ENCODE measurements at regions not wholly inside any gene's neighbourhood (a gene's known extent, or its start where the extent isn't known, plus 50 kb on each side); places are given as distances from the start of the nearest gene placed in this dataset.
A peak's percentile ranks its signal among the peaks of the same experiment; 100 is the strongest.

DNA sequence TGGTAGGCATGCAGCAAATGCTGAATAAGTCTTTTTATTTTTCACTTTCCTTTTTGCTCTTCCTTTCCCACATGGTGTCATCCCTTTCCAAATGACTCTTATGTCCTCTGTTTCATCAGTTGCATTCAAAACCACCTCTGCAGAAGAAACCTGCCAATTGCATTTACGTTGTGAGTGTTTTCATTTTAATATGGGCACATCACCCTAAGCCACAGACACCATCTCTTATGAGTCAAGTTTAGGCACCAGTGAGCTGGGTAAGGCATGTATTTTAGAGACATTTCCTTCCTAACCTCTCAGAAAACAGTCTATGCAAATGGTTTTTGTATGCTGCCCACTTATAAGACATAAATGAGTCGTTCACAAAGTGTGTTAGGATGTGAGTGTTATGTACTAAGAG lies 223.3 kb upstream of the ADAMTS9 start:
- TF ChIP-seq, protein P1, sequence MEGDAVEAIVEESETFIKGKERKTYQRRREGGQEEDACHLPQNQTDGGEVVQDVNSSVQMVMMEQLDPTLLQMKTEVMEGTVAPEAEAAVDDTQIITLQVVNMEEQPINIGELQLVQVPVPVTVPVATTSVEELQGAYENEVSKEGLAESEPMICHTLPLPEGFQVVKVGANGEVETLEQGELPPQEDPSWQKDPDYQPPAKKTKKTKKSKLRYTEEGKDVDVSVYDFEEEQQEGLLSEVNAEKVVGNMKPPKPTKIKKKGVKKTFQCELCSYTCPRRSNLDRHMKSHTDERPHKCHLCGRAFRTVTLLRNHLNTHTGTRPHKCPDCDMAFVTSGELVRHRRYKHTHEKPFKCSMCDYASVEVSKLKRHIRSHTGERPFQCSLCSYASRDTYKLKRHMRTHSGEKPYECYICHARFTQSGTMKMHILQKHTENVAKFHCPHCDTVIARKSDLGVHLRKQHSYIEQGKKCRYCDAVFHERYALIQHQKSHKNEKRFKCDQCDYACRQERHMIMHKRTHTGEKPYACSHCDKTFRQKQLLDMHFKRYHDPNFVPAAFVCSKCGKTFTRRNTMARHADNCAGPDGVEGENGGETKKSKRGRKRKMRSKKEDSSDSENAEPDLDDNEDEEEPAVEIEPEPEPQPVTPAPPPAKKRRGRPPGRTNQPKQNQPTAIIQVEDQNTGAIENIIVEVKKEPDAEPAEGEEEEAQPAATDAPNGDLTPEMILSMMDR (IDR thresholded peaks at IDR 0.05; ENCODE audit: low read depth, low read length, missing control alignments) = no peak
- H3K4me3 ChIP-seq (ENCODE audit: low read depth, low read length) = no peak overlapping the region
- in situ Hi-C loops (cut with HindIII; ENCODE audit: low pct_ligation_motif_present, low sequenced_read_pairs) = no loop called here
- no peaks in the 10 kb centered on the region for H3K36me3 ChIP-seq (replicated peaks)
- H3K27ac ChIP-seq = no peak overlapping the region
- DNase-seq = no peak
- H3K27me3 ChIP-seq (replicated peaks) = no peaks in the 10 kb centered on the region

DNA sequence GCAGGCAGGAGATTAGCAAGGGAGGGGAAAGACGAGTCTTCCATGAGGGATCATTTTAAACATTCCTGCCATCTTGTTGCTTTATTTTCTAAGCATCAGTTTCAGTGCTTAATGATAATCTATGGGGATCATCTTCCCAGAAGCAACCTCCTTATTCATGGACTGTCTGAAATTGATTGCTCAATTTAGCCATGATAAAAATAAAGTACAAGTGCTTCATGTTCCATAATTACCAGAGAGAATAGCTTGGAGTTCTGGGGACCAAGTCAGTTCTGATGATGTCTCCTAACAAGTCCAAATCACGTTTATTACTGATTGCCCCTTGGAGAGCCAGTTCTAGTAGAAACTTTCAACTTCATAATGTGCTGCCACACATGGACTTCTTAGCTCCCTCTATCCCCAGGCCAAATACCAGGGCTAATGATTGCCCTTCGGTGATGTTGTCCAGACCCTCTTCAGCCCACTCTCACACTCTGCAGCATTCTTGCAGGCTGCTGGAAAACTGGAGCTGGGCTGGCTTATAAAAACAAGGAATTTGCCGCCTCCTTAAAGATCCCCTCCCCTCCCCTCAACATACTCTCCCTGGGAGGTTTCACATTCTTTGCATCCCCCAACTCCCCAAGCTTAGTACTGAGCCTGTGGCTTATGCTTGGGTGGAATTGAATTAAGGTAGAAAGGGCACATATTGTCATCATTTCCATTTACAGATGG lies 222.1 kb upstream of the ADAMTS9 start:
- no peaks in the 10 kb centered on the region for H3K27me3 ChIP-seq (replicated peaks)
- H3K4me3 ChIP-seq (ENCODE audit: low read depth, low read length) = no peak overlapping the region
- H3K36me3 ChIP-seq (replicated peaks) = no peaks in the 10 kb centered on the region
- no peak overlapping the region for H3K27ac ChIP-seq
- in situ Hi-C loops (cut with HindIII; ENCODE audit: low pct_ligation_motif_present, low sequenced_read_pairs) = no loop called here
- DNase-seq = no peak
- TF ChIP-seq, protein P1 (IDR thresholded peaks at IDR 0.05; ENCODE audit: low read depth, low read length, missing control alignments) = no peak

DNA sequence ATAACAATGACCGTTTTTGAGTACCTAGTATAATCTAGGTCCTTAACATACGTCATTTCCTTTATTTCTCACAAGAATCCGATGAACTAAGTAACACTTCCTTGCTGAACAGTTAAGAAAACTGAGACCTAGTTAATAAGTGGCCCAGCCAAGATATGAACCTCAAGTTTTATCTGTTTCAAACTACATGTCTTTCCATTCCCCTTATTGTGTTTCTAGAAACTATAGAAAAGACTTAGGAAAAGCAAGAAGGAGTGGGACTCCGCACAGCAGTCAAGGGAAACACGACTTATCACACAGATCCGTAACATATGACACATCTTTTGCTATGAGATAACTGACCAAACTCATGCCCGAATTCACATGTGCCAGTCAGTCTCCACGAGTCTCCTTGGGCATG lies 221.2 kb upstream of the ADAMTS9 start:
- TF ChIP-seq, protein P1 (IDR thresholded peaks at IDR 0.05; ENCODE audit: low read depth, low read length, missing control alignments) = no peak
- no peak overlapping the region for H3K27ac ChIP-seq
- H3K4me3 ChIP-seq (ENCODE audit: low read depth, low read length) = no peak overlapping the region
- H3K27me3 ChIP-seq (replicated peaks) = no peaks in the 10 kb centered on the region
- H3K36me3 ChIP-seq (replicated peaks) = no peaks in the 10 kb centered on the region
- in situ Hi-C loops (cut with HindIII; ENCODE audit: low pct_ligation_motif_present, low sequenced_read_pairs) = no loop called here
- no peak for DNase-seq

- Histone ChIP-seq H3K4me3 (ENCODE audit: low read depth, low read length) (no peak overlapping the region), H3K36me3 (replicated peaks) (no peaks in the 10 kb centered on the region), H3K27me3 (replicated peaks) (no peaks in the 10 kb centered on the region), H3K27ac (no peak overlapping the region)
- TF ChIP-seq, protein P1 (IDR thresholded peaks at IDR 0.05; ENCODE audit: low read depth, low read length, missing control alignments) = no peak
- in situ Hi-C loops (cut with HindIII; ENCODE audit: low pct_ligation_motif_present, low sequenced_read_pairs) = no loop called here
- peak; percentile 27 for DNase-seq
These were observed 220.5 kb upstream of the ADAMTS9 start for GRCh38 chr3:64908251-64908685.

- in situ Hi-C loops (cut with HindIII; ENCODE audit: low pct_ligation_motif_present, low sequenced_read_pairs) = no loop called here
- DNase-seq = no peak
- Histone ChIP-seq H3K27me3 (replicated peaks) (no peaks in the 10 kb centered on the region), H3K36me3 (replicated peaks) (no peaks in the 10 kb centered on the region), H3K27ac (no peak overlapping the region), H3K4me3 (ENCODE audit: low read depth, low read length) (no peak overlapping the region)
- TF ChIP-seq, protein P1 (IDR thresholded peaks at IDR 0.05; ENCODE audit: low read depth, low read length, missing control alignments) = no peak
These were observed 218.2 kb upstream of the ADAMTS9 start for GRCh38 chr3:64905906-64906410.

DNA sequence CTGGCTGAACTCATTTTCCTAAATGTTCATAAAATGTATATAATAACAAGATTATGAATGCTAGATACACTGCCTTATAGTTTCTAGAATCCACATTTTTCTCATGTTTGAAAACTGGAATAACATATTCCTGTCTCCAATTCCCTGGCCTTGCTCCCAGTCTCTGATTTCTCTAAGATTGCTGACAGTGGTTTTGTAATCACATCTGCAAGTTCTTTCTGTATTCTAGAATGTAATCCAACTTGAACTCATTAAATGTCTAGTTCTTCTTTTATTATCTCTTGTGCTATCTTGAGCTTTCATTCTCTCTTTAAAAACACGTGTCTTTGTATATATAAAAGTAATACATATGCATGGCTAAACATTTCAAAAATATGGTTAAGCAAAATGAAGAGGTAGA lies 215.2 kb upstream of the ADAMTS9 start:
- in situ Hi-C loops (cut with HindIII; ENCODE audit: low pct_ligation_motif_present, low sequenced_read_pairs) = no loop called here
- Histone ChIP-seq H3K4me3 (ENCODE audit: low read depth, low read length) (no peak overlapping the region), H3K27me3 (replicated peaks) (no peaks in the 10 kb centered on the region), H3K27ac (no peak overlapping the region), H3K36me3 (replicated peaks) (no peaks in the 10 kb centered on the region)
- TF ChIP-seq, protein P1 (IDR thresholded peaks at IDR 0.05; ENCODE audit: low read depth, low read length, missing control alignments) = no peak
- no peak for DNase-seq

All from brain microvascular endothelial cell (primary cell).